GM19372 (cell line): ENCODE measurements at regions not wholly inside any gene's neighbourhood (a gene's known extent, or its start where the extent isn't known, plus 50 kb on each side); places are given as distances from the start of the nearest gene placed in this dataset.
"Not testable (repeated sequence)": the region's sequence is repeated elsewhere in the genome, so short reads cannot be mapped to it uniquely, and the experiment has no call there.

ENCODE experiments used
- ATAC-seq: cut with Tn5 transposase; IDR thresholded peaks from one replicate; pipeline ENCODE4 v1.9.1; 2021; ENCODE audit warnings: mild to moderate bottlenecking, low read depth, moderate library complexity; ENCODE audit not compliant: unreplicated experiment

- ATAC-seq, result not testable (repeated sequence)
These were observed 182.8 kb upstream of the NECTIN3 start for GRCh38 chr3:110888625-110889375.

DNA sequence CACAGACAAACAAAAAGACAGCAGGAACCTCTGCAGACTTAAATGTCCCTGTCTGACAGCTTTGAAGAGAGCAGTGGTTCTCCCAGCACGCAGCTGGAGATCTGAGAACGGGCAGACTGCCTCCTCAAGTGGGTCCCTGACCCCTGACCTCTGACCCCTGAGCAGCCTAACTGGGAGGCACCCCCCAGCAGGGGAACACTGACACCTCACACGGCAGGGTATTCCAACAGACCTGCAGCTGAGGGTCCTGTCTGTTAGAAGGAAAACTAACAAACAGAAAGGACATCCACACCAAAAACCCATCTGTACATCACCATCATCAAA lies 182.3 kb upstream of the NECTIN3 start:
- not testable (repeated sequence) for ATAC-seq

GRCh38 chr3:110894574-110894973 lies 177.0 kb upstream of the NECTIN3 start:
- no peak for ATAC-seq

DNA sequence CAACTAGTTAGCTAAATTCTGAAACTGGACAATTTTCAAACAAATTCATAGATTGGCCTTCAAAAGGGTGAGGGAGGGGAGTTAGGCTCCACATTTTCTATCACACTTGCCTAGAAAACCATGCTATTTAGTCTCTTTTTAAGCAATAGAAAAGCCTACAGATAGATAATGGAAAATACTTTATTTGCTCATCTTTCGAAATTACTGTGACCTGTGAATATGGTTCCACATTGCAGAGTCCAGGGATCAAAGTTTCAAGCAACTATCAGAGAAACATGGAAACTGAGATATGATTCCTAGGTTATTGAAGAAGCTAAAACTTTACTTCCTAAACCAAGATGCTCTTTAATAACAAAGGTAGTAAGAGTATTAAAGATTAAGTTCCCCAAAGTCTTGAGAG lies 176.6 kb upstream of the NECTIN3 start:
- no peak for ATAC-seq

GRCh38 chr3:110897046-110897445 lies 174.6 kb upstream of the NECTIN3 start:
- ATAC-seq, result no peak

DNA sequence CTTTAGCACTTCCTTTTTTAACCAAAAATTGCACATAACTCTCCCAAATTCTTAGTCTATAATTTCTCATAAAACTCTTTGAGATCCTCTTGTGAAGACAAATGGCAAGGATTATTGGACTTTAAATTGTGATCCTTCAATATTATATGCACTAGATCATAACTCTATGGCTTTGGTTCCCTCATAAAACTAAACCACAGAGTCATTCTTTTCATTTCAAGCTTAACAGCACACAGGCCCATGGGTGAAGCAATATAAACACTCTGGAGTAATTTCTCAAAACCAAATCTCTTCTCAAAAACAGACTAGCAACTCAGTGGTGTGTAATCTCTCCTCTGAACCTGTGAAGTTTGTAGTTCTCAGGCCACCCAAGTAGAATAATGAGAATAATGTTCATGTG lies 171.0 kb upstream of the NECTIN3 start:
- ATAC-seq, result no peak

- ATAC-seq, result no peak
These were observed 170.1 kb upstream of the NECTIN3 start for GRCh38 chr3:110901536-110901935.

DNA sequence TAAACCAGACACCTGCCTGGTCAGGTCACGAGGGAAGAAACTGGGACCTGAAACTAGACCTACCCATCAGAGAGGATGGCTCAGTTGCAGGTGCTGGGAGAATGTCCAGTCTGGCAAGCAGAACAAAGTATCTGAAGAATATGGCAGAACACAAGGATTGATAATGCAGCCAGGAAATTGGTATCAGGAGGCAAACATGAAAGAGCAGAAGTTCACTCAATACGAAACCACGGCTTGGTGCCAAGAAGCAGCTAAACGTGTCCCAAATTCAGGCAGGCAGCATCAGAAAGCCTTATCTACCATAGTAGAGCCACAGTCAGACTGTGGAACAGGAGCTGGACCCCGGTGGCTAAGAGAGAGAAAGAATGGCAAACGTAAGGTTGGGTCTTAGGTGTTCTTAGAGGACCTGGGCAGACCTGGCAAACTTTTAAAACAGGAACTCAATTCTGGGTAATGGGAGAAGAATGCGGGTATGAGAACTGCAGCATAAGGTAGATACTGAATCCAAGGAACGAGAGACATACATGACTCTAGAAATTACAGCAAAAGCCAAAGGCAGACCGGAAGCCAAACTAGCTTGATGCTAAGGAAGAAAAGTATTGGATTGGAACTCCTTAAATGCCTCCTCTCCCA lies 169.0 kb upstream of the NECTIN3 start:
- ATAC-seq, result no peak

DNA sequence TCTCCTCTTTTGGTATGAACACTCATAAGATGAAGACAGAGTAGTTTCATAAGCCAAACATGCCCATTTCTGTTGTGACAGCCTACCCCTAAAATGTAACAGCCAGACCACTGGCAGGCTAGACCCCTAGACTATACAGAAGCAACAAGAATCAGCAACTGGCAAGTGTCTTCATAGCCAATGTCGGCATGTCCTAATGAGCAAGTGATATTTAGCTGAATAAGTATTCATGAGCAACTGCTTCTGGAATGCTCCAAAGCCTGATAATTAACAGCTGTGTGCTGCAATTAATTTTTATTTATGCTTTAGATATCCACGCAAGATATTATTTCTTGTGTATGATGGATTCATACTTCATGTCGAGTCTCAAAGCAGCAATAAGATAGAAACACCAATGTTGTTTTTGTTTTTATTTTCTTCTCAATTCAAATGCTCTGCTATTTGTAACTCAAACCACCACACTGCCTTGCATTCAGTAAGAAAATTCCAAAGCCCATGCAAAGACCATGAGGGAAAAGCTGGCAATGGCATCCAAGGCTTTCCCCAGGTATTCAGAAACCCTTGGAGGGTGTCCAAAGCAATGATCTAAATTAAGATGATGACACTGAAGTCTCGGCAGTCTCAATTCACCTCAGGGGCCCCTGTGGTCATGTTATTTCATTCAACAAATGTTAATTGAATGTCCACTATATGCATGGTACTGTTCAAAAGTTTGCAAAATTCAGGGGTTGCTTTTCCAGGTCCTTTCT lies 167.7 kb upstream of the NECTIN3 start:
- ATAC-seq, result no peak

DNA sequence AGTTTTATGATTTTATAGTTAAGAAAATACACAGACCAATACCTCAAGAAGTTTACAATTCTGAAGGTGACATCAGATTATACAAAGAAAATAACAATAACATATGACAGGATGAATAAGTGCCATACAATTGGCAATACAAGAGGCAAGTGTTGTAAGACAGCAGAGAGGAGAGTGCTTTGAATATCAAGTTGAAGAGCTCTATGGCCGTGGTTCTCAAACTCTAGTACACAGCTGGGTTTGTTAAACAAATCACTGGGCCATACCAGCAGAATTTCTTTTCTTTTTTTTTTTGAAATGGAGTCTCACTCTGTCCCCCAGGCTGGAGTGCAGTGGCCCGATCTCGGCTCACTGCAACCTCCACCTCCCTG lies 167.1 kb upstream of the NECTIN3 start:
- no peak for ATAC-seq

GRCh38 chr3:110905121-110905520 lies 166.5 kb upstream of the NECTIN3 start:
- ATAC-seq, result no peak

GRCh38 chr3:110909839-110910238 lies 161.8 kb upstream of the NECTIN3 start:
- no peak for ATAC-seq

DNA sequence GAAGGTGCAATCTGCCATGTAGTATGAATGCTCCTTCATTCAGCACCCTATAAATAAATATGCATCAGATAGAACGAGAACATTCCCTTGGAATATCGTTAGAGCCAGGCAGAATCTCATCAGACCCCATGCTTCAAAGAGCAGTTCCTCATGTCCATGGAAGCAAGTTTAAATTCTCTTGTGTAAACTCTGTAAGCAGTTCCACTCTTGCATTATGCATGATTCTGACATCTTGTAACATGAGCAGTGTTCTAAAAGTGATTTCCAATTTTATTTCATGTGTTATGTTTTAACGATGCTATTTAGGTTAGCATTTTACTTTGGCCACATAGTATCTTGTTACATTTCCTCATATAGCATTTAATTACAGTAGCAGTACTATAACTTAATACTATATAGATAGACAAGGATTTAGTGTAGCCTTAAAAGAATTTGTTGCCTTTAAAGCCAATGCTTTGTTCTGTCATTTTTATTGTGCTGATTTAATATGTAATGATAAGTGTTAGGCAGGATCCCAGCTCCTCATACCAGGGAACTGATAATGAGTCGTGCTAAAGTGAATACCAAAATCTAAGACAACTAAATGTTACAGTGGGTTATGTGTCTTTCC lies 161.2 kb upstream of the NECTIN3 start:
- ATAC-seq, result no peak

DNA sequence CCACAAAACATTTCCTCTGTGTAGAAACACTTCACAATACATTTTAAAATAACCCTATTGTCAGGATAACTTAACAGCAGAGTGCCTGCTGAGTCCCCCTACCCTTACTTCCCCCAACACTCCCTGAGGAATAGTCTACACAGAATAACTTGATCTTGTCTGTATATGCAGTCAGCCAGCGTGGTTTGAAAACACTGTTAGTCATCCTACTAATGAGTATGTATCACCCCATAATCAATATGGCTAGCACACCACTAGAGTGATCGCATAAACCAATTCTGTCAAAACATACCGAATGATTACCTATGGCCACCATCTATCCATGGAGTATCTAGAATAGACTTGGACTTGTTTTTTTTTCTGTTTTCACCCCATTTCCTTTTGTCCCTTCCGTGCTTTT lies 152.7 kb upstream of the NECTIN3 start:
- ATAC-seq, result no peak

GRCh38 chr3:110925798-110926197 lies 145.8 kb upstream of the NECTIN3 start:
- no peak for ATAC-seq

GRCh38 chr3:110928016-110928662 lies 143.5 kb upstream of the NECTIN3 start:
- no peak for ATAC-seq

DNA sequence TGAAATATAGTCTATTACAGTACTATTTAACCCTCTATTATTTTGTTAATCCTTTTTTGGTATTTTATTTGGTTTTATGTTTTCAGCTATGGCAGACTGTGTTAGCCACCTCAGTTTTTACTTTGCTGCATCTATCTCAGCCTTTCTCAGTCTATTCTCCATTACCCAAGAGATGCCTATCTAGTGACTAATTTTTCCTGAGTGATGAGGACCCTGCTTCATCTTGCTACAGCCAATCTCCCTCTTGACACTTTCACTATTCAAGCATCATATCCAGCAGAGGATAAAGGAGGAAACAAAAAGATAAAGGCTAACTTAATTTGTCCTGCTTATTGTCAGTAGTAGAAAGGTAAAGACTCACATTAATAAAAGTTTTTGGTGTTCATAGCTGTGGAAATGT lies 141.8 kb upstream of the NECTIN3 start:
- ATAC-seq, result no peak

GRCh38 chr3:110932567-110932966 lies 139.0 kb upstream of the NECTIN3 start:
- ATAC-seq, result no peak

- no peak for ATAC-seq
These were observed 137.7 kb upstream of the NECTIN3 start for GRCh38 chr3:110933821-110934426.

DNA sequence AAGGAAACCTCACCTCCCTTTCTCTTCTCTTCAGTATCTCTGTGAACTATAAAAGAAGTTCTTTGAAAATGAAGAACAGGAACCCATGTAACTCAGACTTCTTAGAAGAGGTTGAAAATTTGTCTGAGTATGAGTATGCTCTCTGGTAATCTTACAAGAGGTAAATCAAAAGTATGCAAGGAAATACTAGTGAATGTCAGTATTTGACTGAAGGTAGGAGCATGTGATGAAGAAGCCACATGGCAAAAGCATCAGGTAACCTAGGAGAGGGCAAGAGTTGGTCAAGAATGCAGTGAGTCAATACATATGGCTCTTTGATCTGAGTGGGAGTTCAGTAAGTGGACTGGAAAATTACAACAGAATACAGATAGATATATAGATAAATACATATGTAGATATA lies 133.0 kb upstream of the NECTIN3 start:
- no peak for ATAC-seq
